HEK293 (cell line): ENCODE measurements at regions not wholly inside any gene's neighbourhood (a gene's known extent, or its start where the extent isn't known, plus 50 kb on each side); places are given as distances from the start of the nearest gene placed in this dataset.

Source experiments
- CTCF ChIA-PET: fragments of 350-600 bp; formaldehyde crosslinking; extraction: SDS; loops from one replicate; lab custom pipeline; 2021; ENCODE audit warnings: antibody characterized with exemption; lab: Yijun Ruan, JAX
- POLR2A ChIA-PET: fragments of 300-600 bp; formaldehyde crosslinking; extraction: SDS; loops from one replicate; lab custom pipeline; 2020; ENCODE audit warnings: antibody characterized with exemption, inconsistent platforms; lab: Yijun Ruan, JAX
- H3K27ac ChIP-seq: fragments of 200-500 bp; sonication (Bioruptor generic); 2 replicates; pipeline ENCODE4 v1.5.1; 2014; ENCODE audit warnings: low read depth, low read length, control low read depth, inconsistent platforms; ENCODE audit errors: extremely low read depth
- H3K36me3 ChIP-seq, 2 experiments: fragments of 200-500 bp in 1 of 2; sonication (Bioruptor generic) in 1 of 2; 1 replicate in 1 of 2; 2 replicates in 1 of 2; pipeline ENCODE4 v1.5.1; 2014 to 2017; ENCODE audit warnings: inconsistent platforms in 2 of 2, low read length in 2 of 2; ENCODE audit not compliant: control insufficient read depth in 2 of 2, insufficient read depth in 1 of 2
- H3K4me1 ChIP-seq: fragments of 200-500 bp; sonication (Bioruptor generic); 2 replicates; pipeline ENCODE4 v1.5.1; 2014; ENCODE audit warnings: mild to moderate bottlenecking, low read length, inconsistent platforms; ENCODE audit not compliant: control insufficient read depth, insufficient read depth
- H3K4me3 ChIP-seq: 2 replicates; pipeline ENCODE4 v1.5.1; 2011; ENCODE audit warnings: low read depth, mild to moderate bottlenecking, control low read depth, low read length, moderate library complexity
- H3K9me3 ChIP-seq: fragments of 200-500 bp; sonication (Bioruptor generic); 2 replicates; pipeline ENCODE4 v1.5.1; 2014; ENCODE audit warnings: low read depth, low read length, inconsistent platforms; ENCODE audit not compliant: control insufficient read depth, insufficient read depth
- FEZF1 ChIP-seq: fragments of 450-650 bp; formaldehyde crosslinking; IDR thresholded peaks from 2 replicates; pipeline ENCODE4 v1.5.1; 2016; ENCODE audit warnings: missing biosample characterization, missing genetic modification characterization
- KLF10 ChIP-seq: fragments of 450-650 bp; IDR thresholded peaks from 2 replicates; pipeline ENCODE4 v1.5.1; 2018; ENCODE audit warnings: missing biosample characterization, mild to moderate bottlenecking, missing genetic modification characterization
- MZF1 ChIP-seq: fragments of 450-650 bp; formaldehyde crosslinking; IDR thresholded peaks from 2 replicates; pipeline ENCODE4 v1.5.1; 2017; ENCODE audit warnings: missing biosample characterization, missing genetic modification characterization, borderline replicate concordance
- SP7 ChIP-seq: fragments of 450-650 bp; formaldehyde crosslinking; IDR thresholded peaks from 2 replicates; pipeline ENCODE4 v1.5.1; 2016; ENCODE audit warnings: missing biosample characterization, missing genetic modification characterization
- ZBTB26 ChIP-seq: fragments of 450-650 bp; formaldehyde crosslinking; optimal IDR thresholded peaks from 2 replicates; pipeline ENCODE3; 2016; ENCODE audit warnings: missing biosample characterization, mild to moderate bottlenecking, missing genetic modification characterization
- ZBTB48 ChIP-seq: fragments of 450-650 bp; formaldehyde crosslinking; IDR thresholded peaks from 2 replicates; pipeline ENCODE4 v1.5.1; 2016; ENCODE audit warnings: missing biosample characterization, missing genetic modification characterization
- ZNF10 ChIP-seq: fragments of 450-650 bp; formaldehyde crosslinking; IDR thresholded peaks from 2 replicates; pipeline ENCODE4 v1.5.1; 2017; ENCODE audit warnings: missing biosample characterization, missing genetic modification characterization
- ZNF146 ChIP-seq: fragments of 450-650 bp; formaldehyde crosslinking; IDR thresholded peaks from 2 replicates; pipeline ENCODE4 v1.5.1; 2016; ENCODE audit warnings: missing biosample characterization, missing genetic modification characterization
- ZNF157 ChIP-seq: fragments of 450-650 bp; formaldehyde crosslinking; IDR thresholded peaks from 2 replicates; pipeline ENCODE4 v1.5.1; 2016; ENCODE audit warnings: missing biosample characterization, missing genetic modification characterization
- ZNF350 ChIP-seq: fragments of 450-650 bp; formaldehyde crosslinking; IDR thresholded peaks from 2 replicates; pipeline ENCODE4 v1.5.0; 2017; ENCODE audit warnings: missing biosample characterization, mild to moderate bottlenecking, missing genetic modification characterization
- ZNF366 ChIP-seq: fragments of 450-650 bp; formaldehyde crosslinking; conservative IDR thresholded peaks from 2 replicates; pipeline ENCODE4 v1.5.1; 2016; ENCODE audit warnings: missing biosample characterization, missing genetic modification characterization
- ZNF48 ChIP-seq: fragments of 450-650 bp; formaldehyde crosslinking; IDR thresholded peaks from 2 replicates; pipeline ENCODE4 v1.5.1; 2016; ENCODE audit warnings: missing biosample characterization, missing genetic modification characterization
- ZNF510 ChIP-seq: fragments of 450-650 bp; formaldehyde crosslinking; IDR thresholded peaks from 2 replicates; pipeline ENCODE4 v1.5.1; 2018; ENCODE audit warnings: mild to moderate bottlenecking, missing genetic modification characterization, missing biosample characterization; ENCODE audit not compliant: insufficient replicate concordance
- ZNF529 ChIP-seq: fragments of 450-650 bp; formaldehyde crosslinking; IDR thresholded peaks from 2 replicates; pipeline ENCODE4 v1.5.1; 2017; ENCODE audit warnings: missing genetic modification characterization, missing biosample characterization; ENCODE audit not compliant: insufficient replicate concordance
- ZNF555 ChIP-seq: fragments of 450-650 bp; formaldehyde crosslinking; conservative IDR thresholded peaks from 2 replicates; pipeline ENCODE4 v1.5.1; 2017; ENCODE audit warnings: missing biosample characterization, mild to moderate bottlenecking, missing genetic modification characterization, inconsistent platforms
- ZNF623 ChIP-seq: fragments of 450-650 bp; formaldehyde crosslinking; IDR thresholded peaks from 2 replicates; pipeline ENCODE4 v1.5.1; 2016; ENCODE audit warnings: missing biosample characterization, missing genetic modification characterization
- ZNF624 ChIP-seq: fragments of 450-650 bp; formaldehyde crosslinking; IDR thresholded peaks from 2 replicates; pipeline ENCODE4 v1.5.1; 2017; ENCODE audit warnings: missing biosample characterization, missing genetic modification characterization
- ZNF830 ChIP-seq: fragments of 450-650 bp; IDR thresholded peaks from 2 replicates; pipeline ENCODE4 v1.5.0; 2018; ENCODE audit warnings: missing biosample characterization, missing genetic modification characterization, low read depth, mild to moderate bottlenecking, moderate library complexity
- ZSCAN16 ChIP-seq: fragments of 450-650 bp; formaldehyde crosslinking; IDR thresholded peaks from 2 replicates; pipeline ENCODE4 v1.5.1; 2016; ENCODE audit warnings: missing biosample characterization, missing genetic modification characterization
- TF ChIP-seq, protein P1 (sequence below): fragments of 450-650 bp; formaldehyde crosslinking; IDR thresholded peaks from 2 replicates; pipeline ENCODE4 v1.5.1; 2017; ENCODE audit warnings: missing biosample characterization, missing genetic modification characterization
- TF ChIP-seq, protein P2 (sequence below): fragments of 450-650 bp; formaldehyde crosslinking; IDR thresholded peaks from 2 replicates; pipeline ENCODE4 v1.5.1; 2016; ENCODE audit warnings: missing biosample characterization, missing genetic modification characterization
- TF ChIP-seq, protein P3 (sequence below): fragments of 450-650 bp; formaldehyde crosslinking; IDR thresholded peaks from 2 replicates; pipeline ENCODE4 v1.5.1; 2016; ENCODE audit warnings: missing biosample characterization, missing genetic modification characterization, low read depth
- TF ChIP-seq, protein P4 (sequence below): fragments of 450-650 bp; formaldehyde crosslinking; IDR thresholded peaks from 2 replicates; pipeline ENCODE4 v1.5.1; 2016; ENCODE audit warnings: missing biosample characterization, missing genetic modification characterization
- TF ChIP-seq, protein P5 (sequence below): fragments of 450-650 bp; formaldehyde crosslinking; IDR thresholded peaks from 2 replicates; pipeline ENCODE4 v1.5.1; 2017; ENCODE audit warnings: missing biosample characterization, missing genetic modification characterization

- no peaks in the 10 kb centered on the region for H3K4me1 ChIP-seq
- H3K4me3 ChIP-seq: no peak overlapping the region
- ChIA-PET CTCF (interaction anchor here (2.3 kb wide), 1 partner anchor 10 kb away, joined by 12 read pairs; no protein-coding TSS in a partner anchor), POLR2A (no interaction called here)
- no peak for TF ChIP-seq ZNF624 (tag by site-specific recombination)
- no peak for TF ChIP-seq FEZF1 (tag by site-specific recombination)
- no peak for TF ChIP-seq ZNF510 (tag by site-specific recombination)
- TF ChIP-seq ZNF157 (tag by site-specific recombination): no peak
- TF ChIP-seq ZNF366 (tag by site-specific recombination): no peak
- TF ChIP-seq ZBTB48 (tag by site-specific recombination): no peak
- TF ChIP-seq, protein P1, sequence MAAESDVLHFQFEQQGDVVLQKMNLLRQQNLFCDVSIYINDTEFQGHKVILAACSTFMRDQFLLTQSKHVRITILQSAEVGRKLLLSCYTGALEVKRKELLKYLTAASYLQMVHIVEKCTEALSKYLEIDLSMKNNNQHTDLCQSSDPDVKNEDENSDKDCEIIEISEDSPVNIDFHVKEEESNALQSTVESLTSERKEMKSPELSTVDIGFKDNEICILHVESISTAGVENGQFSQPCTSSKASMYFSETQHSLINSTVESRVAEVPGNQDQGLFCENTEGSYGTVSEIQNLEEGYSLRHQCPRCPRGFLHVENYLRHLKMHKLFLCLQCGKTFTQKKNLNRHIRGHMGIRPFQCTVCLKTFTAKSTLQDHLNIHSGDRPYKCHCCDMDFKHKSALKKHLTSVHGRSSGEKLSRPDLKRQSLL (tag by site-specific recombination): no peak
- TF ChIP-seq ZNF48 (tag by site-specific recombination): no peak
- TF ChIP-seq ZNF623 (tag by site-specific recombination): no peak
- TF ChIP-seq, protein P2, sequence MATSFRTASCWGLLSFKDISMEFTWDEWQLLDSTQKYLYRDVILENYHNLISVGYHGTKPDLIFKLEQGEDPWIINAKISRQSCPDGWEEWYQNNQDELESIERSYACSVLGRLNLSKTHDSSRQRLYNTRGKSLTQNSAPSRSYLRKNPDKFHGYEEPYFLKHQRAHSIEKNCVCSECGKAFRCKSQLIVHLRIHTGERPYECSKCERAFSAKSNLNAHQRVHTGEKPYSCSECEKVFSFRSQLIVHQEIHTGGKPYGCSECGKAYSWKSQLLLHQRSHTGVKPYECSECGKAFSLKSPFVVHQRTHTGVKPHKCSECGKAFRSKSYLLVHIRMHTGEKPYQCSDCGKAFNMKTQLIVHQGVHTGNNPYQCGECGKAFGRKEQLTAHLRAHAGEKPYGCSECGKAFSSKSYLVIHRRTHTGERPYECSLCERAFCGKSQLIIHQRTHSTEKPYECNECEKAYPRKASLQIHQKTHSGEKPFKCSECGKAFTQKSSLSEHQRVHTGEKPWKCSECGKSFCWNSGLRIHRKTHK (tag by site-specific recombination): no peak
- TF ChIP-seq, protein P3, sequence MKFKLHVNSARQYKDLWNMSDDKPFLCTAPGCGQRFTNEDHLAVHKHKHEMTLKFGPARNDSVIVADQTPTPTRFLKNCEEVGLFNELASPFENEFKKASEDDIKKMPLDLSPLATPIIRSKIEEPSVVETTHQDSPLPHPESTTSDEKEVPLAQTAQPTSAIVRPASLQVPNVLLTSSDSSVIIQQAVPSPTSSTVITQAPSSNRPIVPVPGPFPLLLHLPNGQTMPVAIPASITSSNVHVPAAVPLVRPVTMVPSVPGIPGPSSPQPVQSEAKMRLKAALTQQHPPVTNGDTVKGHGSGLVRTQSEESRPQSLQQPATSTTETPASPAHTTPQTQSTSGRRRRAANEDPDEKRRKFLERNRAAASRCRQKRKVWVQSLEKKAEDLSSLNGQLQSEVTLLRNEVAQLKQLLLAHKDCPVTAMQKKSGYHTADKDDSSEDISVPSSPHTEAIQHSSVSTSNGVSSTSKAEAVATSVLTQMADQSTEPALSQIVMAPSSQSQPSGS: no peak
- TF ChIP-seq, protein P4, sequence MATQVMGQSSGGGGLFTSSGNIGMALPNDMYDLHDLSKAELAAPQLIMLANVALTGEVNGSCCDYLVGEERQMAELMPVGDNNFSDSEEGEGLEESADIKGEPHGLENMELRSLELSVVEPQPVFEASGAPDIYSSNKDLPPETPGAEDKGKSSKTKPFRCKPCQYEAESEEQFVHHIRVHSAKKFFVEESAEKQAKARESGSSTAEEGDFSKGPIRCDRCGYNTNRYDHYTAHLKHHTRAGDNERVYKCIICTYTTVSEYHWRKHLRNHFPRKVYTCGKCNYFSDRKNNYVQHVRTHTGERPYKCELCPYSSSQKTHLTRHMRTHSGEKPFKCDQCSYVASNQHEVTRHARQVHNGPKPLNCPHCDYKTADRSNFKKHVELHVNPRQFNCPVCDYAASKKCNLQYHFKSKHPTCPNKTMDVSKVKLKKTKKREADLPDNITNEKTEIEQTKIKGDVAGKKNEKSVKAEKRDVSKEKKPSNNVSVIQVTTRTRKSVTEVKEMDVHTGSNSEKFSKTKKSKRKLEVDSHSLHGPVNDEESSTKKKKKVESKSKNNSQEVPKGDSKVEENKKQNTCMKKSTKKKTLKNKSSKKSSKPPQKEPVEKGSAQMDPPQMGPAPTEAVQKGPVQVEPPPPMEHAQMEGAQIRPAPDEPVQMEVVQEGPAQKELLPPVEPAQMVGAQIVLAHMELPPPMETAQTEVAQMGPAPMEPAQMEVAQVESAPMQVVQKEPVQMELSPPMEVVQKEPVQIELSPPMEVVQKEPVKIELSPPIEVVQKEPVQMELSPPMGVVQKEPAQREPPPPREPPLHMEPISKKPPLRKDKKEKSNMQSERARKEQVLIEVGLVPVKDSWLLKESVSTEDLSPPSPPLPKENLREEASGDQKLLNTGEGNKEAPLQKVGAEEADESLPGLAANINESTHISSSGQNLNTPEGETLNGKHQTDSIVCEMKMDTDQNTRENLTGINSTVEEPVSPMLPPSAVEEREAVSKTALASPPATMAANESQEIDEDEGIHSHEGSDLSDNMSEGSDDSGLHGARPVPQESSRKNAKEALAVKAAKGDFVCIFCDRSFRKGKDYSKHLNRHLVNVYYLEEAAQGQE (tag by site-specific recombination): no peak
- TF ChIP-seq ZNF529 (tag by site-specific recombination): no peak
- no peak for TF ChIP-seq ZNF555 (tag by site-specific recombination)
- TF ChIP-seq ZNF10 (tag by site-specific recombination): no peak
- no peak for TF ChIP-seq ZNF830 (tag by site-specific recombination)
- no peaks in the 10 kb centered on the region for H3K9me3 ChIP-seq
- no peaks in the 10 kb centered on the region for H3K36me3 ChIP-seq
- no peak overlapping the region for H3K27ac ChIP-seq
Observed at GRCh38 chr10:129021594-129022304, 445.3 kb upstream of the MGMT start.

DNA sequence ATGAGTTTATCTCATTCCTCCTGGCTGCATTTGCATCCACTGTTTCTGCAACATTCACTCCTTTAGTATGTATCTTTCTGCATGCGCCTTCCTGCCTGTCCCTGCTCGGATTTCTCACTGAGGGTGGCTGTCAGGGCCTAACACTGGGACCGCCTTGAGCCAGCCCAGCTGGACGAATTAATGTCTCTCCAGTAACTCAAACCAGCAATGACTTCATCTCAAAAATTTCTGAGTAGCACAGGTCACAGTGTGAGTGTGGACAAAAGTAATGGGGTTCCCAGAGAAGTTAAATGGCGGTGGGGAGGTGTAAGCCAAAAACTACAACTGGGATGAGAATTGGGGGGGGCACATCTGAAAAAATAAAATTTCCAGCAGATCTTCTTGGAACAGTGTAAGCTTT is 444.0 kb upstream of the MGMT start:
- ChIA-PET POLR2A (no interaction called here), CTCF (no interaction called here)
- no peak overlapping the region for H3K4me3 ChIP-seq
- TF ChIP-seq ZBTB48 (tag by site-specific recombination) (no peak), ZSCAN16 (no peak), KLF10 (tag by site-specific recombination) (no peak), ZNF350 (no peak), MZF1 (no peak), ZBTB26 (tag by site-specific recombination) (no peak), SP7 (no peak), ZNF146 (tag by site-specific recombination) (no peak)
- TF ChIP-seq, protein P5, sequence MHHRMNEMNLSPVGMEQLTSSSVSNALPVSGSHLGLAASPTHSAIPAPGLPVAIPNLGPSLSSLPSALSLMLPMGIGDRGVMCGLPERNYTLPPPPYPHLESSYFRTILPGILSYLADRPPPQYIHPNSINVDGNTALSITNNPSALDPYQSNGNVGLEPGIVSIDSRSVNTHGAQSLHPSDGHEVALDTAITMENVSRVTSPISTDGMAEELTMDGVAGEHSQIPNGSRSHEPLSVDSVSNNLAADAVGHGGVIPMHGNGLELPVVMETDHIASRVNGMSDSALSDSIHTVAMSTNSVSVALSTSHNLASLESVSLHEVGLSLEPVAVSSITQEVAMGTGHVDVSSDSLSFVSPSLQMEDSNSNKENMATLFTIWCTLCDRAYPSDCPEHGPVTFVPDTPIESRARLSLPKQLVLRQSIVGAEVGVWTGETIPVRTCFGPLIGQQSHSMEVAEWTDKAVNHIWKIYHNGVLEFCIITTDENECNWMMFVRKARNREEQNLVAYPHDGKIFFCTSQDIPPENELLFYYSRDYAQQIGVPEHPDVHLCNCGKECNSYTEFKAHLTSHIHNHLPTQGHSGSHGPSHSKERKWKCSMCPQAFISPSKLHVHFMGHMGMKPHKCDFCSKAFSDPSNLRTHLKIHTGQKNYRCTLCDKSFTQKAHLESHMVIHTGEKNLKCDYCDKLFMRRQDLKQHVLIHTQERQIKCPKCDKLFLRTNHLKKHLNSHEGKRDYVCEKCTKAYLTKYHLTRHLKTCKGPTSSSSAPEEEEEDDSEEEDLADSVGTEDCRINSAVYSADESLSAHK (tag by site-specific recombination): no peak

More for the DNA sequence above, 444.0 kb upstream of the MGMT start:
- Histone ChIP-seq H3K27ac (no peak overlapping the region), H3K9me3 (no peaks in the 10 kb centered on the region), H3K36me3 (no peaks in the 10 kb centered on the region), H3K4me1 (no peaks in the 10 kb centered on the region)
